Stomach (tissue), 8 donors: ENCODE measurements at regions not wholly inside any gene's neighbourhood (a gene's known extent, or its start where the extent isn't known, plus 50 kb on each side); places are given as distances from the start of the nearest gene placed in this dataset.

Experiments
- DNase-seq, 2 donors: peaks; one replicate each; pipeline versions ENCODE4 v3.0.0 to v3.0.0-alpha.2; 2013 to 2019
- H3K27ac ChIP-seq, 5 donors: fragments of 200-600 bp in 4 of 5; sonication (generic) in 4 of 5; one replicate each; pipeline ENCODE4 v1.5.1; 2013 to 2019; ENCODE audit warnings: mild to moderate bottlenecking in 1 of 5, moderate library complexity in 1 of 5
- H3K27me3 ChIP-seq, 3 donors: fragments of 200-600 bp; sonication (generic); one replicate each; pipeline ENCODE4 v1.5.1; 2017 to 2019; ENCODE audit warnings: mixed run types in 1 of 3
- H3K36me3 ChIP-seq, 4 donors: fragments of 200-600 bp; sonication (generic); 1 replicate in 3 of 4; 2 replicates in 1 of 4; pipeline ENCODE4 v1.5.1; 2016 to 2019
- H3K4me1 ChIP-seq, 4 donors: fragments of 200-600 bp; sonication (generic); one replicate each; pipeline ENCODE4 v1.5.1; 2016 to 2019
- H3K4me3 ChIP-seq, 4 donors: fragments of 200-600 bp; sonication (generic) in 3 of 4; one replicate each; pipeline ENCODE4 v1.5.1; 2016 to 2019; ENCODE audit warnings: mild to moderate bottlenecking in 1 of 4
- H3K9me3 ChIP-seq, 4 donors: fragments of 200-600 bp; sonication (generic); one replicate each; pipeline ENCODE4 v1.5.1; 2016 to 2019
- EP300 ChIP-seq: sonication (generic); formaldehyde crosslinking; IDR thresholded peaks from one replicate; pipeline ENCODE4 v1.6.1; 2017; ENCODE audit warnings: antibody characterized with exemption
- POLR2A ChIP-seq, 4 donors: fragments of 450-650 bp; IDR thresholded peaks; one replicate each; pipeline ENCODE4 v1.6.1; 2016; ENCODE audit warnings: antibody characterized with exemption in 4 of 4, control low read depth in 2 of 4, mild to moderate bottlenecking in 1 of 4, moderate library complexity in 1 of 4
- POLR2AphosphoS5 ChIP-seq, 3 donors: sonication (generic); formaldehyde crosslinking; IDR thresholded peaks; one replicate each; pipeline ENCODE4 v1.6.1; 2016; ENCODE audit warnings: antibody characterized with exemption in 3 of 3
- WGBS, 5 donors: extraction: QIAGEN DNeasy Blood & Tissue Kit in 3 of 5; methylation state at CpG; one replicate each; pipeline versions ENCODE4 v1.1.5 to v1.1.7; 2013 to 2018; 5-methylcytosine and 5-hydroxymethylcytosine counted together
- intact Hi-C: fragments of 100-400 bp; cut with DNase I; formaldehyde crosslinking; loops from one replicate; pipeline ENCODE4 v1.15.1; 2023; ENCODE audit warnings: low total_unique reads
- TF ChIP-seq, protein P1 (sequence below), 7 experiments: fragments of 450-650 bp in 4 of 7; fragments of 200-600 bp in 3 of 7; sonication (generic) in 3 of 7; IDR thresholded peaks; one replicate each; pipeline ENCODE4 v1.5.1; 2016 to 2019; ENCODE audit warnings: antibody characterized with exemption in 7 of 7, control low read depth in 2 of 7, mild to moderate bottlenecking in 1 of 7
- donor health status: healthy with polysubstance abuse.
- donor health status: Bipolar disorder and iron deficiency.
- donor health status: healthy.

DNA sequence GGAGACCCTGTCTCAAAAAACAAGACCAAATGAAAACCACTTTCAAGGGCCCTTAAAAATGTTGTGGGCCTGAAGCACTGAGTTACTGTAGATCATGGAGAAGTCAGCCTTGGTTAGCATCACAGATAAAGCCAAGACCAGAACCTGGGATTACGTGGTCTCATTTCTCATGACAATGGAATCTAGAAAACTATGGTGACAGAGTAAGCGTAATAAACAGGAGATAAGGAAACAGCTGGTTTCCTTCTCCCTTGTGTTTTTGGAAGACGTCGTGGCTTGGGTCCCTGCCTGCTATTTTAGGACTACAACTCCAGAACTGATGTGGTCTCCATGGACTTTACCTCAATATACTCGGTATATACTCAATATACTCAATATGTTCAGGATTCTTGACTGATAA lies 180.7 kb upstream of the ZFHX3 start:
- Histone ChIP-seq H3K4me3 (no peak overlapping the region), H3K27ac (no peak overlapping the region), H3K4me1 (peaks cover 0 to 10% (median 0%) of the 10 kb centered on the region in 4 donors), H3K9me3 (no peaks in the 10 kb centered on the region), H3K27me3 (peaks cover 0 to 8% (median 0%) of the 10 kb centered on the region in 3 donors), H3K36me3 (no peaks in the 10 kb centered on the region)
- intact Hi-C loops: no loop called here
- TF ChIP-seq, protein P1, sequence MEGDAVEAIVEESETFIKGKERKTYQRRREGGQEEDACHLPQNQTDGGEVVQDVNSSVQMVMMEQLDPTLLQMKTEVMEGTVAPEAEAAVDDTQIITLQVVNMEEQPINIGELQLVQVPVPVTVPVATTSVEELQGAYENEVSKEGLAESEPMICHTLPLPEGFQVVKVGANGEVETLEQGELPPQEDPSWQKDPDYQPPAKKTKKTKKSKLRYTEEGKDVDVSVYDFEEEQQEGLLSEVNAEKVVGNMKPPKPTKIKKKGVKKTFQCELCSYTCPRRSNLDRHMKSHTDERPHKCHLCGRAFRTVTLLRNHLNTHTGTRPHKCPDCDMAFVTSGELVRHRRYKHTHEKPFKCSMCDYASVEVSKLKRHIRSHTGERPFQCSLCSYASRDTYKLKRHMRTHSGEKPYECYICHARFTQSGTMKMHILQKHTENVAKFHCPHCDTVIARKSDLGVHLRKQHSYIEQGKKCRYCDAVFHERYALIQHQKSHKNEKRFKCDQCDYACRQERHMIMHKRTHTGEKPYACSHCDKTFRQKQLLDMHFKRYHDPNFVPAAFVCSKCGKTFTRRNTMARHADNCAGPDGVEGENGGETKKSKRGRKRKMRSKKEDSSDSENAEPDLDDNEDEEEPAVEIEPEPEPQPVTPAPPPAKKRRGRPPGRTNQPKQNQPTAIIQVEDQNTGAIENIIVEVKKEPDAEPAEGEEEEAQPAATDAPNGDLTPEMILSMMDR (IDR thresholded peaks at IDR 0.05): no peak
- TF ChIP-seq POLR2A (IDR thresholded peaks at IDR 0.05) (no peak), POLR2AphosphoS5 (IDR thresholded peaks at IDR 0.05) (no peak), EP300 (no peak)
- DNase-seq: peak in 1 of 2 donors; percentile 49
- 41 to 70% (median 61%) methylated on average over 5 of the region's 5 CpGs for WGBS, 5 donors

DNA sequence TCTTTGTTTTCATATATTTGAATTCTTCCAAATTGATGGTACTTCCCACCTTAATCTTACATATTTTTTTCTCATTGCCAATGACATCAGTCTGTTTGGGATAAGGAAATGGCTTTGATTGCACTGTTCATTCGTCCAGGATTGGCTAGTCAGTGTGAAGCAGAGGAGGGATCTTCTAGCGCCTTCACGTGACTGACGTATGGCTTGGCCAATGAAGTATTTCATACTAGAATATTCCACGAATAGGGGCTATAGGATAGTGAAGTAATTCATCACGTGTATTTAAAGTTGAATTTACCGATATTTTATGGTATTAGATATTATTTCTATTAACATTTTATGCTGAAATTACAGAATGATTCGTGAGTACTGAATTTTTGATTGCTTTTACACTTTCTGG lies 178.7 kb upstream of the ZFHX3 start:
- H3K27me3 ChIP-seq: no peaks in the 10 kb centered on the region
- DNase-seq: no peak
- H3K4me3 ChIP-seq: no peak overlapping the region
- no peaks in the 10 kb centered on the region for H3K36me3 ChIP-seq
- 86 to 92% (median 88%) methylated on average over 8 of the region's 8 CpGs for WGBS, 5 donors
- H3K9me3 ChIP-seq: no peaks in the 10 kb centered on the region
- intact Hi-C loops: no loop called here
- no peaks in the 10 kb centered on the region for H3K4me1 ChIP-seq
- no peak overlapping the region for H3K27ac ChIP-seq
- no peak for TF ChIP-seq EP300
- TF ChIP-seq, protein P1 (IDR thresholded peaks at IDR 0.05): no peak
- TF ChIP-seq POLR2AphosphoS5 (IDR thresholded peaks at IDR 0.05): no peak
- TF ChIP-seq POLR2A (IDR thresholded peaks at IDR 0.05): no peak

DNA sequence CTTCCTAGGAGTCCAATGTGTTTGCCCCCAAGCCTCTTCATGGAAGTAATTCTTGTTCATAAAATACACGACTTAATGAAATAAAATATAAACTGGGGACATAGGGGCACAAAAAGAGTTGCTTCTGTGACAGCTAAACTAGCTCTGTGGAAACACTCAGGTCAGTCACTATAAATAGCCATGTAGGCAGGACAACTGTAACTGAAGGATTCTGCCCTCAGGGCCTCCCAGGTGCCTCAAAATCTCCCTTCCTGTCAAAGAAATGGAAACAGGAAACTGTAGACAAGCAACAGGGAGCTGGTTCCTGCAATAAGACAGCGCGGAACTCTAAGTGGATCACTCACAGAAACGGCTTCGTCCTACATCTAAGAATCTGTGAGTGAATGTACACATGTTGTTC lies 178.1 kb upstream of the ZFHX3 start:
- TF ChIP-seq EP300 (no peak), POLR2A (IDR thresholded peaks at IDR 0.05) (no peak), POLR2AphosphoS5 (IDR thresholded peaks at IDR 0.05) (no peak)

DNA sequence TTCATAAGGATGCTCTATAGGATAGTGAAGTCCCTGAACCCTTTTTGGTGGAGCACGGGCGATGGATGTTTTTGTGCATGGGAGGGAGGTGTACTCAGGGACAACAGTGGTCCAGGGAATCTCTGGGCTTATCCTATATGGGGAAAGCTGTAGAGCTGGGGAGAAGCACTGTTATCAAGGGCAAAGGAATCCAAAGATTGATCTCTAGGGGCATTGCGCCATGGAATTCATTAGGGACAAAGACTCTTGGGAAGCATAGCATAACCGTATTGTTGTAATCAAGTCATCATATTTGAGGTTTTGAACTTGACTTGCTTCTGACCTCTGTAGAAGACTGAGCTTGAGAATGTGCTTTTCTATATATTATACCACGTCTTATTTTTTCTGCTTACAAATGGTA lies 172.9 kb upstream of the ZFHX3 start:
- intact Hi-C loops: no loop called here
- Histone ChIP-seq H3K36me3 (no peaks in the 10 kb centered on the region), H3K4me1 (no peaks in the 10 kb centered on the region), H3K27ac (no peak overlapping the region), H3K9me3 (peaks cover 0 to 4% (median 0%) of the 10 kb centered on the region in 4 donors), H3K4me3 (no peak overlapping the region), H3K27me3 (no peaks in the 10 kb centered on the region)
- TF ChIP-seq POLR2A (IDR thresholded peaks at IDR 0.05) (no peak), EP300 (no peak), POLR2AphosphoS5 (IDR thresholded peaks at IDR 0.05) (no peak)
- TF ChIP-seq, protein P1 (IDR thresholded peaks at IDR 0.05): no peak
- WGBS, 5 donors: 74 to 93% (median 88%) methylated on average over 5 of the region's 5 CpGs
- no peak for DNase-seq

More for the DNA sequence above, 178.1 kb upstream of the ZFHX3 start:
- WGBS, 5 donors: 84 to 94% (median 85%) methylated on average over 5 of the region's 5 CpGs
- no peaks in the 10 kb centered on the region for H3K4me1 ChIP-seq
- H3K27me3 ChIP-seq: no peaks in the 10 kb centered on the region
- H3K4me3 ChIP-seq: no peak overlapping the region
- H3K27ac ChIP-seq: no peak overlapping the region
- no peak for DNase-seq
- no peaks in the 10 kb centered on the region for H3K9me3 ChIP-seq
- H3K36me3 ChIP-seq: no peaks in the 10 kb centered on the region
- intact Hi-C loops: no loop called here

DNA sequence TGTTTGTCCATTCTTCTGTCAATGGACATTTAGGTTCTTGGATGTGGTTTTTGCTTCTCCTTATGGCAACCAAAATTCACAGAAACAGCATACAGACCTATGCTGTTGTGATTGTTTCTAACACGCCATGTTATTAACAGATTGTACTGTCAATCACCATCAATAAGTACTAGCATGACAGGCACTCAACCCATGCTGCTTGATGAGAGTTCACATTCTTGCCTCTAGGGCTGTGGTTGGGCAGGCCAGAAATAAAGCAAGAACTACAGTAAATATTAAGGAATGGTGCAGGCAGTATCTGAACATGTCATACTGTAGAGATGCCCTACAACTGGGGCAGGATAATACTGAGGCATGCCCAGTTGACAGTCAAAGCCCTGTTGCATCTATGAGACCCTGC lies 171.2 kb upstream of the ZFHX3 start:
- no peak for DNase-seq
- Histone ChIP-seq H3K36me3 (no peaks in the 10 kb centered on the region), H3K9me3 (peaks cover 0 to 8% (median 0%) of the 10 kb centered on the region in 4 donors), H3K4me1 (no peaks in the 10 kb centered on the region), H3K4me3 (no peak overlapping the region), H3K27me3 (no peaks in the 10 kb centered on the region), H3K27ac (no peak overlapping the region)
- TF ChIP-seq, protein P1 (IDR thresholded peaks at IDR 0.05): no peak
- TF ChIP-seq POLR2A (IDR thresholded peaks at IDR 0.05) (no peak), POLR2AphosphoS5 (IDR thresholded peaks at IDR 0.05) (no peak), EP300 (no peak)
- intact Hi-C loops: no loop called here
- 93 to 100% (median 100%) methylated on average over 1 of the region's 1 CpG for WGBS, 5 donors
